B cell (primary cell): ENCODE measurements at regions not wholly inside any gene's neighbourhood (a gene's known extent, or its start where the extent isn't known, plus 50 kb on each side); places are given as distances from the start of the nearest gene placed in this dataset.

Experiments
- ATAC-seq: fragments of 200-7000 bp; cut with Tn5 transposase; one replicate; pipeline ENCODE4 v1.10.0; 2021; ENCODE audit warnings: low read depth, mild to moderate bottlenecking, moderate number of reproducible peaks, moderate library complexity
- CTCF ChIA-PET: fragments of 350-600 bp; sonication (Branson Sonifier 250); formaldehyde crosslinking; loops from one replicate; lab custom pipeline; 2021; ENCODE audit warnings: antibody characterized with exemption, inconsistent platforms; lab: Charles Lee
- POLR2A ChIA-PET: fragments of 350-600 bp; sonication (Branson Sonifier 250); formaldehyde crosslinking; loops from one replicate; lab custom pipeline; 2021; ENCODE audit warnings: antibody characterized with exemption; lab: Charles Lee
- DNase-seq: peaks from one replicate; pipeline ENCODE4 v3.0.0; 2013
- H2AFZ ChIP-seq: 2 replicates; pipeline ENCODE4 v1.6.1; 2012; ENCODE audit warnings: mild to moderate bottlenecking, low read depth, low read length; ENCODE audit not compliant: insufficient read depth, poor library complexity, severe bottlenecking
- H3K27ac ChIP-seq, 2 donors: 1 replicate in 1 of 2; 2 replicates in 1 of 2; pipeline ENCODE4 v1.5.1; 2012 to 2013; ENCODE audit warnings: low read length in 2 of 2, mild to moderate bottlenecking in 2 of 2, moderate library complexity in 1 of 2
- H3K27me3 ChIP-seq, 4 experiments: fragments of 200-600 bp in 1 of 4; sonication (generic) in 1 of 4; replicated peaks in 1 of 4; 1 replicate in 2 of 4; 2 replicates in 2 of 4; pipeline versions ENCODE4 v1.6.1 to v1.7.0; 2013 to 2016; ENCODE audit warnings: low read length in 3 of 4, mild to moderate bottlenecking in 2 of 4, mixed read lengths in 1 of 4, moderate library complexity in 1 of 4; ENCODE audit not compliant: insufficient read depth in 4 of 4, control insufficient read depth in 3 of 4; ENCODE audit errors: control extremely low read depth in 1 of 4
- H3K36me3 ChIP-seq, 2 experiments: replicated peaks in 1 of 2; 1 replicate in 1 of 2; 2 replicates in 1 of 2; pipeline versions ENCODE4 v1.6.1 to v1.7.1; 2013; ENCODE audit warnings: low read length in 1 of 2; ENCODE audit not compliant: insufficient read depth in 2 of 2, control insufficient read depth in 1 of 2; ENCODE audit errors: control extremely low read depth in 1 of 2, extremely low read depth in 1 of 2
- H3K4me1 ChIP-seq, 2 donors: fragments of 200-600 bp in 1 of 2; sonication (generic) in 1 of 2; 1 replicate in 1 of 2; 2 replicates in 1 of 2; pipeline versions ENCODE4 v1.5.1 to v1.6.1; 2013 to 2017; ENCODE audit warnings: low read length in 2 of 2; ENCODE audit not compliant: control insufficient read depth in 2 of 2, insufficient read depth in 2 of 2
- H3K4me2 ChIP-seq: replicated peaks from 2 replicates; pipeline ENCODE3; 2012; ENCODE audit warnings: mild to moderate bottlenecking, low read depth, low read length; ENCODE audit not compliant: poor library complexity, severe bottlenecking
- H3K4me3 ChIP-seq, 5 experiments: fragments of 200-600 bp in 1 of 5; sonication (generic) in 1 of 5; 1 replicate in 3 of 5; 2 replicates in 2 of 5; pipeline versions ENCODE4 v1.5.1 to v1.7.0; 2011 to 2016; ENCODE audit warnings: low read length in 4 of 5, mild to moderate bottlenecking in 4 of 5, low read depth in 2 of 5, control low read depth in 1 of 5, moderate library complexity in 1 of 5; ENCODE audit not compliant: insufficient read depth in 1 of 5; ENCODE audit errors: control extremely low read depth in 1 of 5, extremely low read depth in 1 of 5
- H3K79me2 ChIP-seq: fragments of 200-600 bp; sonication (generic); one replicate; pipeline ENCODE4 v1.6.0; 2016; ENCODE audit warnings: low read length; ENCODE audit not compliant: control insufficient read depth, insufficient read depth
- H3K9ac ChIP-seq: fragments of 200-600 bp; sonication (generic); 2 replicates; pipeline ENCODE4 v1.6.1; 2017; ENCODE audit warnings: mild to moderate bottlenecking, low read length, moderate library complexity
- H3K9me3 ChIP-seq, 3 donors: one replicate each; pipeline versions ENCODE4 v1.6.1 to v1.7.1; 2013; ENCODE audit warnings: low read length in 2 of 3; ENCODE audit not compliant: control insufficient read depth in 2 of 3, insufficient read depth in 1 of 3; ENCODE audit errors: control extremely low read depth in 1 of 3
- H4K20me1 ChIP-seq: 2 replicates; pipeline ENCODE4 v1.6.0; 2012; ENCODE audit warnings: mild to moderate bottlenecking, low read length; ENCODE audit not compliant: insufficient read depth, control insufficient read depth, poor library complexity, severe bottlenecking
- H3K27ac Mint-ChIP-seq: one replicate; pipeline ENCODE4 v1.8.0; 2021; ENCODE audit warnings: mixed read lengths
- H3K27me3 Mint-ChIP-seq: one replicate; pipeline ENCODE4 v1.8.0; 2021; ENCODE audit warnings: mixed read lengths
- H3K4me1 Mint-ChIP-seq: one replicate; pipeline ENCODE4 v1.8.0; 2021; ENCODE audit warnings: mixed read lengths
- H3K4me3 Mint-ChIP-seq: one replicate; pipeline ENCODE4 v1.8.0; 2021; ENCODE audit warnings: mixed read lengths
- H3K9me3 Mint-ChIP-seq: one replicate; pipeline ENCODE4 v1.8.0; 2022; ENCODE audit warnings: mixed read lengths; ENCODE audit not compliant: insufficient read depth
- EZH2 ChIP-seq: IDR thresholded peaks from 2 replicates; pipeline ENCODE4 v1.6.1; 2012; ENCODE audit warnings: borderline replicate concordance, low read depth, mild to moderate bottlenecking, moderate library complexity, low read length; ENCODE audit not compliant: insufficient read depth, poor library complexity, severe bottlenecking
- WGBS: methylation state at CpG from one replicate; pipeline ENCODE4 v1.1.5; 2013; ENCODE audit warnings: missing lambda C conversion rate; ENCODE audit not compliant: insufficient coverage; 5-methylcytosine and 5-hydroxymethylcytosine counted together
- intact Hi-C: fragments of 100-400 bp; cut with micrococcal nuclease; formaldehyde crosslinking; loops from one replicate; pipeline ENCODE4 v1.10.0; 2022
- TF ChIP-seq, protein P1 (sequence below): fragments of 200-600 bp; IDR thresholded peaks from one replicate; pipeline ENCODE4 v1.8.0; 2022; ENCODE audit warnings: antibody characterized with exemption, mild to moderate bottlenecking

GRCh38 chr3:157624801-157625200 lies 121.6 kb upstream of the VEPH1 start:
- H4K20me1 ChIP-seq: no peaks in the 10 kb centered on the region
- no peaks in the 10 kb centered on the region for H3K4me1 Mint-ChIP-seq
- CTCF ChIA-PET: no interaction called here
- POLR2A ChIA-PET: no interaction called here
- no peak overlapping the region for H3K4me3 ChIP-seq
- peaks cover 0 to 6% (median 0%) of the 10 kb centered on the region in 4 experiments for H3K27me3 ChIP-seq
- ATAC-seq: no peak
- H3K4me2 ChIP-seq: no peak overlapping the region
- H3K9me3 ChIP-seq: no peaks in the 10 kb centered on the region
- H3K79me2 ChIP-seq: no peaks in the 10 kb centered on the region
- no peak overlapping the region for H3K27ac Mint-ChIP-seq
- no peak overlapping the region for H3K4me3 Mint-ChIP-seq
- H3K36me3 ChIP-seq: no peaks in the 10 kb centered on the region
- peaks cover 34% of the 10 kb centered on the region for H3K27me3 Mint-ChIP-seq
- DNase-seq: no peak
- no peak overlapping the region for H2AFZ ChIP-seq
- H3K27ac ChIP-seq: no peak overlapping the region
- intact Hi-C loops: no loop called here
- H3K4me1 ChIP-seq: no peaks in the 10 kb centered on the region
- no peak overlapping the region for H3K9ac ChIP-seq
- WGBS: 60% methylated on average over 1 of the region's 2 CpGs
- H3K9me3 Mint-ChIP-seq: no peaks in the 10 kb centered on the region
- TF ChIP-seq, protein P1, sequence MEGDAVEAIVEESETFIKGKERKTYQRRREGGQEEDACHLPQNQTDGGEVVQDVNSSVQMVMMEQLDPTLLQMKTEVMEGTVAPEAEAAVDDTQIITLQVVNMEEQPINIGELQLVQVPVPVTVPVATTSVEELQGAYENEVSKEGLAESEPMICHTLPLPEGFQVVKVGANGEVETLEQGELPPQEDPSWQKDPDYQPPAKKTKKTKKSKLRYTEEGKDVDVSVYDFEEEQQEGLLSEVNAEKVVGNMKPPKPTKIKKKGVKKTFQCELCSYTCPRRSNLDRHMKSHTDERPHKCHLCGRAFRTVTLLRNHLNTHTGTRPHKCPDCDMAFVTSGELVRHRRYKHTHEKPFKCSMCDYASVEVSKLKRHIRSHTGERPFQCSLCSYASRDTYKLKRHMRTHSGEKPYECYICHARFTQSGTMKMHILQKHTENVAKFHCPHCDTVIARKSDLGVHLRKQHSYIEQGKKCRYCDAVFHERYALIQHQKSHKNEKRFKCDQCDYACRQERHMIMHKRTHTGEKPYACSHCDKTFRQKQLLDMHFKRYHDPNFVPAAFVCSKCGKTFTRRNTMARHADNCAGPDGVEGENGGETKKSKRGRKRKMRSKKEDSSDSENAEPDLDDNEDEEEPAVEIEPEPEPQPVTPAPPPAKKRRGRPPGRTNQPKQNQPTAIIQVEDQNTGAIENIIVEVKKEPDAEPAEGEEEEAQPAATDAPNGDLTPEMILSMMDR: no peak
- TF ChIP-seq EZH2: no peak

DNA sequence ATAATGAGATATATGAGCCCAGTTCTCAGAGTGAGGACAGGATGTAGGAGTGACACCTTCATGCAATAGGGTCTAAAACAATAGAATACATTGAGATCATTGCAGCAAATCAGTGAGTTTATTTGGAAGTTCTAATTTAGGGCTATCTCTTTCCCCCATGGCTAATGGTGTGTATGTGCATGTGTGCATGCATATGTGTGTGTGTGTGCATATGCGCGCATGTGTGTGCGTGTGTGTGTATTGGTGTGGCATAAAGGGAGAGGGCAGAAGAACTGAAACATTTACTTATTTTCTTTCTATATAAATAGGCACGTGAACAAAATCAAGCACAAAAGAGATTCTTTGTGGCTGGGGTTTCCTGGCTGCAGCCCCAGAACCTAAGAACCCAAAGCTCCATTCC lies 115.7 kb upstream of the VEPH1 start:
- no peak overlapping the region for H3K27ac Mint-ChIP-seq
- no peaks in the 10 kb centered on the region for H3K79me2 ChIP-seq
- intact Hi-C loops: loop anchor here (2.0 to 5.0 kb wide), 2 partner anchors 1026 to 1173 kb away; partner anchors contain the start of gene GFM1
- H3K27ac ChIP-seq: no peak overlapping the region
- peaks cover 33% of the 10 kb centered on the region for H3K27me3 Mint-ChIP-seq
- peaks cover 0 to 4% (median 0%) of the 10 kb centered on the region in 4 experiments for H3K27me3 ChIP-seq
- no peaks in the 10 kb centered on the region for H4K20me1 ChIP-seq
- no peak overlapping the region for H2AFZ ChIP-seq
- no peak overlapping the region for H3K4me2 ChIP-seq
- TF ChIP-seq EZH2: no peak
- TF ChIP-seq, protein P1: no peak
- no peak overlapping the region for H3K9ac ChIP-seq
- H3K4me1 ChIP-seq: no peaks in the 10 kb centered on the region
- no peak for ATAC-seq
- no peak for DNase-seq
- no peaks in the 10 kb centered on the region for H3K36me3 ChIP-seq
- WGBS: no CpG with 5 or more reads among the region's 4 CpGs
- no peak overlapping the region for H3K4me3 ChIP-seq
- ChIA-PET CTCF (interaction anchor here (1.0 kb wide), 1 partner anchor 791 kb away, joined by 3 read pairs; no protein-coding TSS in a partner anchor), POLR2A (no interaction called here)
- no peak overlapping the region for H3K4me3 Mint-ChIP-seq
- H3K9me3 ChIP-seq: no peaks in the 10 kb centered on the region
- peaks cover 4% of the 10 kb centered on the region for H3K4me1 Mint-ChIP-seq
- no peaks in the 10 kb centered on the region for H3K9me3 Mint-ChIP-seq
